Esophagus mucosa (tissue), 1 donor: ENCODE measurements at regions not wholly inside any gene's neighbourhood (a gene's known extent, or its start where the extent isn't known, plus 50 kb on each side); places are given as distances from the start of the nearest gene placed in this dataset.
"Not testable (repeated sequence)": the region's sequence is repeated elsewhere in the genome, so short reads cannot be mapped to it uniquely, and the experiment has no call there.

Experiments
- ATAC-seq: fragments of 200-7000 bp; cut with Tn5 transposase; one replicate; pipeline ENCODE4 v1.9.1; 2020
- donor health status: DM: yes; HTN: yes; CAD: no.

DNA sequence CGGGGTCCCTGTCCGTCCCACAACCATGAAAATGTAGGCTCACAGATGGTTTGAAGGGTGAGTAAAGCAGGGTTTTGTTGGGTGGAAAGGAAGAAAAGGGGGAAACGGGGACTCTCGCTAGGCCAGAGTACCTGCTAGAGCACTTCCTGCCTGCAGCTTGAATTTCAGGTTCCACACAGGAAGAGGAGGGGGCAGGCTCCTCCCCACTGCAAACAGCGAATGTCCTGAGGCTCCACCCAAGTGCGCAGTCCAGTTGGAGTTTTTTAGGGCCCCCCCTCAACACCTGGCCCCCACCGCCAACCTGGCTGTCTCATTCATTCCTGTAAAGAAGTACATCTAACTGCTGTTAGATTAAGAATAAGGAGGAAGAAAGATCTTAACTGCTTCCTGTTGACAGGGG is 414.7 kb downstream of the SH2D4B start:
- no peak for ATAC-seq

DNA sequence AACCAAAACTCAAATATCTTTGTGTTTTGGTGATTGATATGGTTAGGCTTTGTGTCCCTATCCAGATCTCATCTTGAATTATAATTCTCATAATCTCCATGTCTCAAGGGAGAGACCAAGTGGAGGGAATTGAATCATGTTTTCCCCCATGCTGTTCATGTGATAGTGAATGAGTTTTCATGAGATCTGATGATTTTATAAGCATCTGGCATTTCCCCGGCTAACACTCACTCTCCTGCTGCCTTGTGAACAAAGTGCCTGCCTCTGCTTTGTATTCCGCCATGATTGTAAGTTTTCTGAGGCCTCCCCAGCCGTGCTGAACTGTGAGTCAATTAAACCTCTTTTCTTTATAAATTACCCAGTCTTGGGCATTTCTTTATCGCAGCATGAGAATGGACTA is 419.5 kb downstream of the SH2D4B start:
- ATAC-seq = no peak

DNA sequence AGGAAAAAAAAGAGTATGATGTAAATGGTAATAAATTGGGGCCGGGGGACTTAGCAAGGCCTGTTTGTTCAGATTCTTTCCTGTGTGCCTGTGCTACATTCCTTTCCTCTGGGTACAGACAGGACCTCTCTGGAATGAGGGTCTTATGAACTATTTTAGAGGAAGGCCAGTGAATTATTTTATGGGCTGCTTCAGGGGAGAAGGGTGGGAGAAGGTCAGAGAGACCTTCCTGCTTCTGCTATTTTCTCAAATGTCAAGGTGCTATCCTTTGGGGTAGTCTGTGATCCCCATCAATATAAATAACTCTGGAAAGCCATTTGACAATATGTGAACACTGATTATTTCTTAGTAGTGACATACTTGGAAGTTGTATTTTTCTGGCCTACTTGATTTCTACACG is 426.5 kb downstream of the SH2D4B start:
- no peak for ATAC-seq

DNA sequence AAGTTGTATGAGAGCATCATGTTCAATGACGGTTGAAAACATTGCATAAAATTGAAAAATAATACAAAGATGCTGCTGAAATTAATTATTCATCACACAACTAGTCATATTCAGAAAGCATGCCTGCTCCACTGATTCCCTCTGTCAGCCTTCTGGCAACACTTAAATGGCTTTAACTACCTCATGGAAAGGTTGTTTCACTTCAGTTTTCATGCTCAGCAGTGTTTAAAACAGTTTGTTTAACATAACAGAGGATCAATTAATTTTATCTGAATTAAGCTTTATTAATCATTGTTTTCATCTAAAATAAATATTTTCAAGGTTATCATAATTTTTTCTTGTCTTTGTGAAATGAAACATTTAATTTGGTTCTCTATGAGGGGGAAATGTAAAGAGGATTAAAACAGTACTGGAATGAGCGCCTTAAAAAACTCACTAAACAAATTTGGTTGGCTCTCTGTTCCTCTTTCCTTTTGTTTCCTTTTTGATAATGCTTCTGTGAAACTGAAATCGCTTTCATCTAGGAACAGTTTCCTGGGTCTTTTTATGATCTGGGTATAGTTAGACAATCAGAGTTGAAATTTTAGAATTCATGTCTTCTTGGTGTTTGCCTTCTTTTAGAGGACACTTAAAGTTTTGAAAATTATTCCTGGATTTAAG is 427.4 kb downstream of the SH2D4B start:
- no peak for ATAC-seq

DNA sequence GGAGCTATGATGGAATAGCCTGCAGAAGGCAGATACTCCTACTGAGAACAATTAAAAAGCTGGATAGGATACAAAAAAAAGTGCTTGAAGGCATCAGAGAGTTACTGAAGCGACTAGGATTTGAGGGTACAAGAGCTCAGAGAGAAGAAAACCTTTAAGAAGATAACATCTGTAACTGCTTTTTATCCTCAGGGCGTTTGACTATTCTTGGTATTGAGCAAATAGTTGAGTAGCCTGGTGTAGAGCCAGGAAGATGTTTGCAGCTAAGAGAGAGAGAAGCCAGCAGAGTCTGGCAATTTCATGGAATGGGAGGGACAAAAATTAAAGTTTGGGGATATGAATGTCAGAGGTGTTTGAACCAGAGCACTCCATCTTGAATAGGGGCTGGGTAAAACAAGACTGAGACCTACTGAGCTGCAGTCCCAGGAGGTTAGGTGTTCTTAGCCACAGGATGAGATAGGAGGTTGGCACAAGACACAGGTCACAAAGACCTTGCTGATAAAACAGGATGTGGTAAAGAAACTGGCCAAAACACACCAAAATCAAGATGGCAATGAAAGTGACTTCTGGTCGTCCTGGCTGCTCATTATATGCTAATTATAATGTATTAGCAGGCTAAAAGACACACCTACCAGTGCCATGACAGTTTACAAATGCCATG is 428.8 kb downstream of the SH2D4B start:
- ATAC-seq = no peak

DNA sequence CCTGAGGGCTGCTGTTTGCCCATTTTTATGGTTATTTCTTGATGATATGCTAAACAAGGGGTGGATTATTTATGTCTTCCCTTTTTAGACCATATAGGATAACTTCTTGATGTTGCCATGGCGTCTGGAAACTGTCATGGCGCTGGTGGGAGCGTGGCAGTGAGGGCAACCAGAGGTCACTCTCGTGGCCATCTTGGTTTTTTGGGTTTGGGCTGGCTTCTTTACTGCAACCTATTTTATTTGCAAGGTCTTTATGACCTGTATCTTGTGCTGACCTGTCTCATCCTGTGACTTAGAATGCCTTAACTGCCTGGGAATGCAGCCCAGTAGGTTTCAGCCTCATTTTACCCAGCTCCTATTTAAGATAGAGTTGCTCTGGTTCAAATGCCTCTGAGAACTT is 429.7 kb downstream of the SH2D4B start:
- ATAC-seq = not testable (repeated sequence)

DNA sequence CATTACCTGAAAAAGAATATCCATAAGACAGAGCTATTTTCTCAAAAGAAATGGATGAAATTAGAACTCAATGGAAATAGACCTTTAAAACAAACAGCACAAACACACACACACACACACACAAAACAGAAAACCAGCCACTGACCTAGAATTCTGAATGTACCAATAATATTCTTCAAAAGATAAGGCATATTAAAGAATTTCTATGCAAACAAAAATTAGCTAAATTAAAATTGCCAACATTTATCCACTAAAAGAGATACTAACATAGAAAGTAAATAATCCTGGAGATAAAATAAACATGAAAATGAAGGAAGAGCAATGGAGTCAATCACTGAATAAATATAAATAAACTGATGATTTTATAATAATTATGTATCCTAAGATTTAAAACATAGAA is 431.2 kb downstream of the SH2D4B start:
- ATAC-seq = no peak

DNA sequence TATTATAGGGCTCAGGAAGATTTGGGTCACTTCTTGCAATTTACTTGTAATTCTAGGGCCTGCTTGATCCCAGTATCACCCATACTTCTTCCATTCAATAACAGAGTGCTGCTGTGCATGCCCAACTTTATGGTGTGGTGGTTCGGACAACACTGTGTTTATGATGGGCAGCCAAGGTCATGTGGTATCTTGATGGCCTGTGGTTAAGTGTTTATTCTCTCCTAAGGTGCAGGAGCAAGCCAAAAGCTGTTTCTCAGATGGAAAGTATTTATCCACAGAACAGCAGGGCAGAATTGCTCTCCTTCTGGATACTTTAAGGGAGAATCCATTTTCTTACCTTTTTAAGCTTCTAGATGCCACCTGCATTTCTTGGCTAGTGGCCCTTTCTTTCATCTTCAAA is 433.8 kb downstream of the SH2D4B start:
- no peak for ATAC-seq

DNA sequence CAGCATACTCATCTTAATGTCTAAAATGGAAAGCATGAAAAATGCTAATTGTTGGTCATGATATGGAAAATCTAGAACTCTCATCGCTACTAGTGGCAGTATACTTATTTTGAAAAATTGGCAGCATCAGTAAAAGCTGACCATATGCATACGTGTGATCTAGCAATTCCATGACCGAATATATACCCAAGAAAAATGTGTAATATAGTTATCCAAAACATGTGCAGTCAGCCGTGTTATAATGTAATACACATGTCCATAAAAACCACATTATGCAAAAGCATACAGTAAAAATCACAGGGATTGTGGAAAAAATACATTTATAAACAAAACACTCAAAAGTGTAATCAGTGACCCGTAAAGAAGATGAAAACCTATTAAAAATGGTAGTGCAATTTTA is 439.0 kb downstream of the SH2D4B start:
- ATAC-seq = no peak

DNA sequence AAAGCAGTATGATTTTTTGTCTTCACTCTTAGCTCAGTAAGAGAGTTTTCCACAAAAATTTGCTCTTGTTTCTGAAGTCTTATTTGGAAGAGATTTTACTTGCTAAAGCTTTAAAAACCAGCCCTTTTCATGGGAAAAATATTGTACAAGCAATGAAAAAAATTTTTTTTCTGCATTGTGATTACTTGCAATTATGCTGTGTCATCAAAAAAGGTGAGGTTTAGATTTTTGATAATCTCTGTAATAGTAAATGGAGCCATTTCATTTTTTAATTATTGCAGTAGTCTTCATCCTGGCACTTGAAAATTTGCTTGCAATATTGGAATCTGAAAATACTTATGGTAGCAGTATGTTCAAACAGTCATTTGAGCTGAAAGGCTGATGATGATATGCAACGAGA is 447.4 kb downstream of the SH2D4B start:
- no peak for ATAC-seq

DNA sequence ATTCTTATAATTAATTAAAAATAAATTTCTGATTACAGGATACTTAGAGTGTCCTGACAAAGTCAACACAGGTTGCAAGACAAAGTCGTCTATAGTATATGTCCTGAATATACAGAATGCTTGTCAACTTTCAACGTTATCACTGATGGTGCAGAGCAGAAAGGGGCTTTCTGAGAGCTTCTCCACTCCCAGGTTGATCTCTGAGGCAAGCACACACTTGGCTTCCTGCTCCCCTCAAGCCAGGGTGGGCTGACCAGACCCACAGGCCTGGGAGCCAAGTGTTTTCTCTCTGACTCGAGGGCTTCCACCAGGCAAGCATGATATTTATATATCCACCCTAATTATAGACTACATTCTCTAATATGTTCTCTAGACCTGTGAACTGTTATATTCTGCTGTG is 448.9 kb downstream of the SH2D4B start:
- ATAC-seq = no peak

DNA sequence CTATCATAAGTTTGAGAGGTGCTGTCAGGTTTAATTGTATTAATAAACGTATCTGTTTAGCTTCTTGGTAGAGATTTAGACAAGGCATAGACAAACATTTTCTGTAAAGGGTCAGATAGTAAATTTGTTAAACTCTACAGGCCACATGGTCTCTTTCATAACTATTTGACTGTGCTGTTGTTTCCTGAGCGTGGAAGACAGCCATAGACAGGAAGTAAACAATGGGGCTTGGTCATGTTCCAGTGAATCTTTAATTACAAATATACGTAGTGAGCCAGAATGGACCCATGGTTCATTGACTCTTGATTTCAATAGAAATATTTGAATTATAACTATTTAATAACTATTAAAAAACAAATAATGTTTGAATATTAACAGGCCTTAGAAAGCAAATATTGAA is 451.1 kb downstream of the SH2D4B start:
- ATAC-seq = no peak

DNA sequence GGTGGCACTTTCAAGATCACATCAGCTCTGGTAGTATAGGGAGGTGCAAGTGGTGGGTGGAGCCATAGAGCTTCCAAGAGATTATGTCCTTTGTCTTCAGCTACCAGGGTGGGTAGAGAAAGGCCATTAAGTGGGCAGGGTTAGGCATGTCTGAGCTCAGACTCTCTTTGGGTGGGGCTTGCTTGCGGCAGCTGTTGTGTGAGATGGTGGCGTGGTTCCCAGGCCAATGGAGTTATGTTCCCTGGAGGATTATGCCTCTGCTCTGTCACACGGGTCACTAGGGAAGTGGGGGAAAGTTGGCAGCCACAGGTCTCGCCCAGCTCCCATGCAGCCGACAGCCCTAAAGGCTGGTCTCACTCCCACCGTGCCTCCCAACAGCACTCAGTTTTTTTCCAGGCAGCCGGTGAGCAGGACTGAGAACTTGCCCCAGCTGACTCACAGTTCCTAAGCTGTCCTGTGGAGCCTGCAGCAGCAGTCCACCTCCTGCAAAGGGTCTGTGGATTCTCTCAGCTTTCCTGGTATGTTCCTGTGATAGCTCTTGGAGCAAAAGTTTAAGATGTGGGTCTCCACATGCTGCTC is 459.0 kb downstream of the SH2D4B start:
- peak; percentile 97 for ATAC-seq

DNA sequence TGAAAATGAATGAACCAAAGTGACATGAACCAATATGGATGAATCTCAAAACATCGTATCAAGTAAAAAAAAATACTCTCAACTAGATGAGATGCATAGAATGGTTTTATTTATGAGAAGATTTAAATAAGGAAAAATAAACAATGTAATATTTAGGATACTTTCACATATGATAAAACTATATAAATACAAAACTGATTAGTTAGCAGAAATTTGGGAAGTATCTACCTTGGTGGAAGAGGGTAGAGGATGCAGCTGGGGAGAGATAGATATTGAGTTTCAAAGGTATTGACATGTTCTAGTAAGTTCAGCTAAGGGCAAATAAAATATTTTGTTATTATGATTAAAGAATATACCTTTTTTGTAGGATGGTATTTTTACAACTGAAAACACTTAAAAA is 463.1 kb downstream of the SH2D4B start:
- ATAC-seq = no peak

DNA sequence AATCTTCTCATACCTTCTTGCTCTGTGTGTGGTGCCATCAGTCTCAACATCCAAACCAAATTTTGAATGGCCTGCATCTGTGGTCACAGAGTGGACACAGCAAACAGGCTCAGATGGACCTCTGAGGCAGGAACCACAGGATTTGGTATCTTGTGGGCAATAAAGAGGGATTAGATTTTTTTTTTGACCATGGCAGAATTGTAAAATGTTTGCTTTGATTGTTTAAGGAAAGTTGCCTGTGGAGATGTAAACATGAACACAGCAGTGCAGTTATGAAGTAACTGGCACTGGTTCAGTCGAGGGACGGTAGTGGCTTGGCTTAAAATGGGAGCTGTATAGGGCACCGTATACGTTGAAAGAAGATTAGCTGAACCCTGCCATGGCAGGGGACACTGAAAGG is 464.7 kb downstream of the SH2D4B start:
- no peak for ATAC-seq

DNA sequence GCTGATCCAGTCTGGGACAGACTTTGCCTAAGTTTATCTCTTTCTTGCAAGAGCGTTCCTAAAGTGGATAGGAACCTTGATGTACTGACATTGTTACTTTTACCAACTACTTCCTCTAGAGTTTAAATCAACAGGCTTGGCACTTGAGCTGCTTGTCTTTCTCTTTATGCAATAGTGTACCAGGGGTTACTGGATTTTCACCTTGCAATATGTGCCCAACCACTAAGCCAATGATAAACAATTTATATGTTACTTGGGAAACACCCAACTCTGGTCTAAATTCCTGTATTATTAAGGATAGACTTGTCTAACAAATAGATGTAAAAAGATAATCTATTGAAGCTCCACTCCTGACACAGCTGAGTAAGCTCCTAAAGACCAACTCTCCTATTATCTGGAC is 470.2 kb downstream of the SH2D4B start:
- no peak for ATAC-seq

DNA sequence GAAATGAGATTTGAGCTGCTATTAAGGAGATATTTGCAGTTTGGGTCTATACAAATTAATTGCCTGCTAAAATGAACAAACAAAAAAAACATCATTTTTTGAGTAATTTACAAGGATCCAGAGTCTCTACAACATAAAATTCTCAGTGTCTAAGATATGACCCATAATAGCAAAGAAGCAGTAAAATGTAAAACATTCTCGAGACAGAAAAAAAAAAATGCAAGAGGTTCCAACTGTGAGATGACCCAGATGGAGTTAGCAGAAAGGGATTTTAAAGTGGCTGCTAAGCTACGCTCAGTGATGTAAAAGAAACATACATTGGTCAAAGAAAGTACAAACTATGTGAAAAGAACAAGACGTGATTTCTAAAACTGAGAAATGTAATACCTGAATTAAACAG is 471.0 kb downstream of the SH2D4B start:
- no peak for ATAC-seq

DNA sequence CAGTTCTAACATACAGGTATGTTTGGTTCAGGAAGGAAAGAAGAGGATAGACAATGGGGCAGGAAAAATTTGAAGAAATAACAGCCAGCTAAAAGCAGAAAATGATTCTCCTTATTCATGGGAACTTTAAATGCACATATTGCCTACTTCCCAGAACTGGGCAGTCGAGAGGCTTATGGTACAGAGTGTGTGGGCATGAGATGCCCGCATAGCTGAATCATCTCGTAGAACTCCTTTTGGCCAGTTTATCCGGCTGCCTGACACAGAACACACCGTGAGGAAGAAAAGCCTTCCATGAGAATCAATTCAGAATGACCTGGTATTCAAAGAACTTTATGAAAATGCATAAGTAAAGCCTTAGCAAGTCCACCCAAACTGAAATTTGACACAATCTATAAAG is 471.6 kb downstream of the SH2D4B start:
- ATAC-seq = no peak

DNA sequence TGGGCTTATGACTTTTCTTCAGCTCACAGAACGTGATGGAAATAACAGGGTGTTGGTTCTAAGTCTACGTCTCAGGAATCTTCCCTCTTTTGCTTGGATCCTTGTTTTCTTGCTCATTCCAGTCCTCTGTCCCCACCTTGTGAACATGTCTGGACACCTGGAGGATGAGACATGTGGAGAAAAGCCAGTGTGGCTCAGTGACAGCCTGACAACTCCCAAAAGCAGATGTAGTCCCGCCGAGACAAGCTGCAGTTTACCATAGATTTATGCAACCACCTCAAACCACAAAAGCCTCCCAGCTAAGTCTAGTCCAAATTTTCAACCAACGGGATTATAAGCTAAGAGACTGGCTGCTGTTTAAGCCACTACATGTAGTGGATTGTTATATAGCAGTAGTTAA is 476.1 kb downstream of the SH2D4B start:
- ATAC-seq = peak; percentile 91

DNA sequence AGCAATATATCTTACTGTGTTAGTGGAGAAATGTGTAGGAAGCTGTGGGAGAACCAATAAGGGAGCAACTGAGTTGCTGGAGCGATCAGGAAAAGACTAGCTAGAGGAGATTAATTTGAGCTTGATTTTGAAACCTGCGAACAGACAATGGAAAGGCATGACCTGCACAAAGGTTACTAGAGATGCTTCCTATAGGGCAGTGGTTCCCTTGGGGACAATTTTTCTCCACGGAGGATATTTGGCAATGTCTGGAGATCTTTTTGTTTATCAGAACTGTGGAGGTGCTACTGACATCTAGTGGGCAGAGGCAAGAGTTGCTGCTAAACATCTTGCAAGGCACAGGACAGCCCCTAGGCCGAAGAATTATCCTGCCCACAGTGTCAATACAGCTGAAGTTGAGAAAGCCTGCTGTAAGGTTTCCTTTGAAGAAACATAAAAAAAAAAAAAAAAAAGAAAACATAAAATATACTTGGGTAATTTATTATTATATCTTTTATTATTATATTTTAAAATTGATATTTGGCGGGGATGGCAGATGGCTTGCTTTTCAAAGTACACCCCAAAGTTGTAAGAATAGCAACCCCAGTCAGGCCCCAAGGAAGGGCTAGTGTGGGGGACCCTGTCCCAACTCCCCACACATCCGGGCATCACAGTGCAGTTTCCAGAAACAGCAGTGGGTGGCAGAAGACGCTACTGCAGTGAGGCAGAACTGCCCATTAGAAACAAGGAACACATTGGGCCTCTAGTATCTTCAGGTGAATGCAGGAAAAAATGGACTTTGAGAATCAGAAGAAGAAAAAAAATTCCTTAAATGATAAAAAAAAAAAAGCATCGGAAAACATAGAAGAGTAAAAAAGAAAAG is 481.6 kb downstream of the SH2D4B start:
- peak; percentile 85 for ATAC-seq

DNA sequence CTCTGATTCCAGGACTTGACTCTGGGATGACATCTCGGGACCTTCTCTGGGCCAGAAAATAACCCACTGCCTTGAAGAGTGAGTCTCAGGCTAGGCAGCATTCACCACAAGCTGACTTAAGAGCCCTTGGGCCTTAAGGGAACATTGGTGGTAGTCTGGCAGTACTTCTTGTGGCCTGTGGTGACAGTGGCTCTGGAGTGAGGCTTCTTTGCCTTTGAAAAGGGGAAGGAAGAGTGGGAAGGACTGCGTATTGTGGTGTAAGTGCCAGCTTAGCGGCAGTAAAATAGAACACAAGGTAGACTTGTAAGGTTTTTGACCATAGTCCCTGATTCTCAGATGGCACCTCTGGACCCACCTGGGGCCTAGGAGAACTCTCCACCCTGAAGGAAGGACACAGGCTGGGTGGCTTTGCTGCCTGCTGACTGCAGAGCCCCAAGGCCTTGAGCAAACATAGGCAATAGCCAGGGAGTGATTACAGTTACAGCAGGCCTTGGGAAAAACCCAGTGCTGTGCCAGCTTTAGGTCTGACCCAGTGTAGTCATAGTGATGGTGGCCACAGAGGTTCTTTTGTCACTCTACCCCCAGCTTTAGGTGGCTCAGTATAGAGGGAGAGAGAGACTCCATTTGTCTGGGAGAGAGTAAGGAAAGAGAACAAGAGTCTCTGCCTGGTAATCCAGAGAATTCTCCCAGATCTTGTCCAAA is 483.9 kb downstream of the SH2D4B start:
- ATAC-seq = no peak

DNA sequence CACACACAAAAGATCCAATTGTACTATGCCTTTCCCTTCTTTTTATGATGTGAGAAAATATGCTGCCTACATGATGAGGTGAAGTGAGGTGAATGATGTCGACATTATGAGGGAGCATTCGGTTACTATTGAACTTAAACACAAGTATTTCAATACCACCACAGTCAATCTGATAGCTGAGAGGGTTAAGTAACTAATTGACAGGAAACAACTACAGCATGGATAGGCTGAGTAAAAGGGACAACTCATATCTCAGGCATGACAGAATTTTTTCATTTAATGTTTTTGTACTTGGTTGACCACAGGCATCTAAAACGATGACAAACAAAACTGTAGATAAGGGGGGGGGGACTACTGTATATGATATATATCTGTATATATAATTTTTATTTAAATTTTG is 488.9 kb downstream of the SH2D4B start:
- no peak for ATAC-seq

DNA sequence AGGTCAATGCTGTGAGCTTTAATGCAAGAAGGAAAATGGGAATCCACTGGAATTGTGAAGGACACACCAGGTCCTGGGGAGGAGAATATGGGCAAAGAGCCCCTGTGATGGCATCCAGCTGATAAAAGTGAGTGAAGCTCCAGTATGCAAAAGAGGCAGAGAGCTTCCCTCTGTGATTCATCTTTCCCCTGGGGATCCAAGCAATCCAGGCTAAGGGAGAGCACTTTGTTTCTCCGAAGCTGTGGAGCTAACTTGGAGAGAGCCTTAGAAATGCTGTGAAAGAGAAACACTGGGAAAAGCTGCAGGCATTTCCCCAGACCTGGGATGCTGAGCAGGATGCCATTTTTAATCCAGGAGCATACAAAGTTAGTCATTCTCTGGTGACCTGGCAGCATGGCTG is 489.5 kb downstream of the SH2D4B start:
- ATAC-seq = no peak
